ENCODE measurements at regions not wholly inside any gene's neighbourhood (a gene's known extent, or its start where the extent isn't known, plus 50 kb on each side); places are given as distances from the start of the nearest gene placed in this dataset.

DNA sequence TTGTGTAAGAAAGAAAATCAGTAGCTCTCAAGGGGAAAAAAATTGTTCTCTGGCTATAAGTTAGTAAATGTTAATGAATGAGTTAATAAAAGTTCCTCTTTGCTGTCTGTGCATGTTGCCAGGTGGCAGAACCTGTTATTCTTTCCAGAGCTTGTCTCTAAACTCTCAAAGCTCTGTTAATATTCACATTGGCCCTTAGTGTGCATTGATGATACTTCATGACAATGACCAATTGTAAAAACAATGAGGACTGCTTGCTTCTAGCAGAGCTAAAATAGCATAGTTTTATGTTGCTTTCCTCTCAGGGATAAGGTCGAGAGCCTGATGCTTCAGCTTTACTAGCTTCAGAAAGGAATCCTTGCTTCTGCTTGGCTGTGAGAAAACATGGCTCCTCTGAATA is 91.5 kb downstream of the RAD51AP2 start:
- no peak overlapping the region for H3K9ac ChIP-seq (ENCODE audit: low read length)
- H3K4me3 ChIP-seq (ENCODE audit: low read length): no peak overlapping the region
- no peak overlapping the region for H3K4me2 ChIP-seq (ENCODE audit: low read length)
- no peak overlapping the region for H3K27ac ChIP-seq (ENCODE audit: low read length)
- H3K36me3 ChIP-seq (ENCODE audit: insufficient read depth, low read length): no peaks in the 10 kb centered on the region
- no peaks in the 10 kb centered on the region for H4K20me1 ChIP-seq (ENCODE audit: insufficient read depth)
- H3K9me3 ChIP-seq (ENCODE audit: low read length): no peaks in the 10 kb centered on the region
- no peaks in the 10 kb centered on the region for H3F3A ChIP-seq (ENCODE audit: insufficient read depth, low read length, poor library complexity, severe bottlenecking)
- no peaks in the 10 kb centered on the region for H3K9me2 ChIP-seq (ENCODE audit: insufficient read depth, low read length)
- TF ChIP-seq EZH2 (IDR thresholded peaks at IDR 0.05; ENCODE audit: borderline replicate concordance, insufficient read depth, low read length, poor library complexity, severe bottlenecking) (no peak), RAD21 (conservative IDR thresholded peaks at IDR 0.05) (no peak), EP300 (conservative IDR thresholded peaks at IDR 0.05; ENCODE audit: poor library complexity, severe bottlenecking) (no peak), MXI1 (conservative IDR thresholded peaks at IDR 0.05; ENCODE audit: poor library complexity, severe bottlenecking) (no peak)
- TF ChIP-seq, protein P1, sequence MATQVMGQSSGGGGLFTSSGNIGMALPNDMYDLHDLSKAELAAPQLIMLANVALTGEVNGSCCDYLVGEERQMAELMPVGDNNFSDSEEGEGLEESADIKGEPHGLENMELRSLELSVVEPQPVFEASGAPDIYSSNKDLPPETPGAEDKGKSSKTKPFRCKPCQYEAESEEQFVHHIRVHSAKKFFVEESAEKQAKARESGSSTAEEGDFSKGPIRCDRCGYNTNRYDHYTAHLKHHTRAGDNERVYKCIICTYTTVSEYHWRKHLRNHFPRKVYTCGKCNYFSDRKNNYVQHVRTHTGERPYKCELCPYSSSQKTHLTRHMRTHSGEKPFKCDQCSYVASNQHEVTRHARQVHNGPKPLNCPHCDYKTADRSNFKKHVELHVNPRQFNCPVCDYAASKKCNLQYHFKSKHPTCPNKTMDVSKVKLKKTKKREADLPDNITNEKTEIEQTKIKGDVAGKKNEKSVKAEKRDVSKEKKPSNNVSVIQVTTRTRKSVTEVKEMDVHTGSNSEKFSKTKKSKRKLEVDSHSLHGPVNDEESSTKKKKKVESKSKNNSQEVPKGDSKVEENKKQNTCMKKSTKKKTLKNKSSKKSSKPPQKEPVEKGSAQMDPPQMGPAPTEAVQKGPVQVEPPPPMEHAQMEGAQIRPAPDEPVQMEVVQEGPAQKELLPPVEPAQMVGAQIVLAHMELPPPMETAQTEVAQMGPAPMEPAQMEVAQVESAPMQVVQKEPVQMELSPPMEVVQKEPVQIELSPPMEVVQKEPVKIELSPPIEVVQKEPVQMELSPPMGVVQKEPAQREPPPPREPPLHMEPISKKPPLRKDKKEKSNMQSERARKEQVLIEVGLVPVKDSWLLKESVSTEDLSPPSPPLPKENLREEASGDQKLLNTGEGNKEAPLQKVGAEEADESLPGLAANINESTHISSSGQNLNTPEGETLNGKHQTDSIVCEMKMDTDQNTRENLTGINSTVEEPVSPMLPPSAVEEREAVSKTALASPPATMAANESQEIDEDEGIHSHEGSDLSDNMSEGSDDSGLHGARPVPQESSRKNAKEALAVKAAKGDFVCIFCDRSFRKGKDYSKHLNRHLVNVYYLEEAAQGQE (IDR thresholded peaks at IDR 0.05; ENCODE audit: borderline replicate concordance): no peak
- H2AFZ ChIP-seq (ENCODE audit: low read depth, low read length): no peak overlapping the region
- no peaks in the 10 kb centered on the region for H3K79me2 ChIP-seq (replicated peaks; ENCODE audit: insufficient read depth, low read length)
- H3K27me3 ChIP-seq (ENCODE audit: insufficient read depth, low read depth, low read length): no peaks in the 10 kb centered on the region

DNA sequence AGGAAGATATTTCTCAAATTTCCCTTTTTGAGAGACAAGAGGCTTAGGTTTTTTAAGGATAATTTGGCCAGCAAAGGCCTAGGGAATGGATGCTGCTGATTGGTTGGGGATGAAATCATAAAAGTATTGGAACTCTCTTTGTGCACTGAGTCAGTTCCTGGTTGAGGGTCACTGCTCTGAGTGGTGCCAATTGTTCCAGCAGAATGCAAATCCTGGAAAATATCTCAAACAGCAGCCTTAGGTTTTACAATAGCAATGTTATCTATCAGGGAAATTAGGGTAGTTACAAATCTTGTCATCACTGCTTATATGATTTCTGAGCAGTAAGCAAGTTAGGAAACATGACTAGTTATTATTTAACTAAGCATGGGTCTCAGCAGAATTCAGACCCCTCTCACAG is 96.2 kb downstream of the RAD51AP2 start:
- H3K9me3 ChIP-seq (ENCODE audit: low read length): no peaks in the 10 kb centered on the region
- no peaks in the 10 kb centered on the region for H3K79me2 ChIP-seq (replicated peaks; ENCODE audit: insufficient read depth, low read length)
- no peaks in the 10 kb centered on the region for H3K36me3 ChIP-seq (ENCODE audit: insufficient read depth, low read length)
- H3K4me3 ChIP-seq (ENCODE audit: low read length): no peak overlapping the region
- no peak for TF ChIP-seq SMC3 (conservative IDR thresholded peaks at IDR 0.05; ENCODE audit: poor library complexity)
- TF ChIP-seq EZH2 (IDR thresholded peaks at IDR 0.05; ENCODE audit: borderline replicate concordance, insufficient read depth, low read length, poor library complexity, severe bottlenecking): no peak
- no peak for TF ChIP-seq MXI1 (conservative IDR thresholded peaks at IDR 0.05; ENCODE audit: poor library complexity, severe bottlenecking)
- TF ChIP-seq, protein P2, sequence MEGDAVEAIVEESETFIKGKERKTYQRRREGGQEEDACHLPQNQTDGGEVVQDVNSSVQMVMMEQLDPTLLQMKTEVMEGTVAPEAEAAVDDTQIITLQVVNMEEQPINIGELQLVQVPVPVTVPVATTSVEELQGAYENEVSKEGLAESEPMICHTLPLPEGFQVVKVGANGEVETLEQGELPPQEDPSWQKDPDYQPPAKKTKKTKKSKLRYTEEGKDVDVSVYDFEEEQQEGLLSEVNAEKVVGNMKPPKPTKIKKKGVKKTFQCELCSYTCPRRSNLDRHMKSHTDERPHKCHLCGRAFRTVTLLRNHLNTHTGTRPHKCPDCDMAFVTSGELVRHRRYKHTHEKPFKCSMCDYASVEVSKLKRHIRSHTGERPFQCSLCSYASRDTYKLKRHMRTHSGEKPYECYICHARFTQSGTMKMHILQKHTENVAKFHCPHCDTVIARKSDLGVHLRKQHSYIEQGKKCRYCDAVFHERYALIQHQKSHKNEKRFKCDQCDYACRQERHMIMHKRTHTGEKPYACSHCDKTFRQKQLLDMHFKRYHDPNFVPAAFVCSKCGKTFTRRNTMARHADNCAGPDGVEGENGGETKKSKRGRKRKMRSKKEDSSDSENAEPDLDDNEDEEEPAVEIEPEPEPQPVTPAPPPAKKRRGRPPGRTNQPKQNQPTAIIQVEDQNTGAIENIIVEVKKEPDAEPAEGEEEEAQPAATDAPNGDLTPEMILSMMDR (IDR thresholded peaks at IDR 0.05; ENCODE audit: poor library complexity, severe bottlenecking): no peak
- no peak for TF ChIP-seq EP300 (conservative IDR thresholded peaks at IDR 0.05; ENCODE audit: poor library complexity, severe bottlenecking)
- TF ChIP-seq TAF1 (IDR thresholded peaks at IDR 0.05; ENCODE audit: low read depth): no peak
- no peak for TF ChIP-seq RAD21 (conservative IDR thresholded peaks at IDR 0.05)
- TF ChIP-seq, protein P1 (IDR thresholded peaks at IDR 0.05; ENCODE audit: borderline replicate concordance): no peak
- TF ChIP-seq POLR2AphosphoS5 (IDR thresholded peaks at IDR 0.05): no peak
- H3F3A ChIP-seq (ENCODE audit: insufficient read depth, low read length, poor library complexity, severe bottlenecking): no peaks in the 10 kb centered on the region
- H3K9ac ChIP-seq (ENCODE audit: low read length): no peak overlapping the region
- no peaks in the 10 kb centered on the region for H3K27me3 ChIP-seq (ENCODE audit: insufficient read depth, low read depth, low read length)
- no peak overlapping the region for H3K27ac ChIP-seq (ENCODE audit: low read length)
- H3K9me2 ChIP-seq (ENCODE audit: insufficient read depth, low read length): no peaks in the 10 kb centered on the region
- H3K4me2 ChIP-seq (ENCODE audit: low read length): no peak overlapping the region
- no peaks in the 10 kb centered on the region for H4K20me1 ChIP-seq (ENCODE audit: insufficient read depth)
- no peak overlapping the region for H2AFZ ChIP-seq (ENCODE audit: low read depth, low read length)

All from neural cell (in vitro differentiated cells).